Stomach (tissue), 8 donors: ENCODE measurements at regions not wholly inside any gene's neighbourhood (a gene's known extent, or its start where the extent isn't known, plus 50 kb on each side); places are given as distances from the start of the nearest gene placed in this dataset.

Source experiments
- DNase-seq, 2 donors: peaks; one replicate each; pipeline versions ENCODE4 v3.0.0 to v3.0.0-alpha.2; 2013 to 2019
- H3K27ac ChIP-seq, 5 donors: fragments of 200-600 bp in 4 of 5; sonication (generic) in 4 of 5; one replicate each; pipeline ENCODE4 v1.5.1; 2013 to 2019; ENCODE audit warnings: mild to moderate bottlenecking in 1 of 5, moderate library complexity in 1 of 5
- H3K27me3 ChIP-seq, 3 donors: fragments of 200-600 bp; sonication (generic); one replicate each; pipeline ENCODE4 v1.5.1; 2017 to 2019; ENCODE audit warnings: mixed run types in 1 of 3
- H3K36me3 ChIP-seq, 4 donors: fragments of 200-600 bp; sonication (generic); 1 replicate in 3 of 4; 2 replicates in 1 of 4; pipeline ENCODE4 v1.5.1; 2016 to 2019
- H3K4me1 ChIP-seq, 4 donors: fragments of 200-600 bp; sonication (generic); one replicate each; pipeline ENCODE4 v1.5.1; 2016 to 2019
- H3K4me3 ChIP-seq, 4 donors: fragments of 200-600 bp; sonication (generic) in 3 of 4; one replicate each; pipeline ENCODE4 v1.5.1; 2016 to 2019; ENCODE audit warnings: mild to moderate bottlenecking in 1 of 4
- H3K9me3 ChIP-seq, 4 donors: fragments of 200-600 bp; sonication (generic); one replicate each; pipeline ENCODE4 v1.5.1; 2016 to 2019
- EP300 ChIP-seq: sonication (generic); formaldehyde crosslinking; IDR thresholded peaks from one replicate; pipeline ENCODE4 v1.6.1; 2017; ENCODE audit warnings: antibody characterized with exemption
- POLR2A ChIP-seq, 4 donors: fragments of 450-650 bp; IDR thresholded peaks; one replicate each; pipeline ENCODE4 v1.6.1; 2016; ENCODE audit warnings: antibody characterized with exemption in 4 of 4, control low read depth in 2 of 4, mild to moderate bottlenecking in 1 of 4, moderate library complexity in 1 of 4
- POLR2AphosphoS5 ChIP-seq, 3 donors: sonication (generic); formaldehyde crosslinking; IDR thresholded peaks; one replicate each; pipeline ENCODE4 v1.6.1; 2016; ENCODE audit warnings: antibody characterized with exemption in 3 of 3
- WGBS, 5 donors: extraction: QIAGEN DNeasy Blood & Tissue Kit in 3 of 5; methylation state at CpG; one replicate each; pipeline versions ENCODE4 v1.1.5 to v1.1.7; 2013 to 2018; 5-methylcytosine and 5-hydroxymethylcytosine counted together
- intact Hi-C: fragments of 100-400 bp; cut with DNase I; formaldehyde crosslinking; loops from one replicate; pipeline ENCODE4 v1.15.1; 2023; ENCODE audit warnings: low total_unique reads
- TF ChIP-seq, protein P1 (sequence below), 7 experiments: fragments of 450-650 bp in 4 of 7; fragments of 200-600 bp in 3 of 7; sonication (generic) in 3 of 7; IDR thresholded peaks; one replicate each; pipeline ENCODE4 v1.5.1; 2016 to 2019; ENCODE audit warnings: antibody characterized with exemption in 7 of 7, control low read depth in 2 of 7, mild to moderate bottlenecking in 1 of 7
- donor health status: healthy with polysubstance abuse.
- donor health status: Bipolar disorder and iron deficiency.
- donor health status: healthy.

DNA sequence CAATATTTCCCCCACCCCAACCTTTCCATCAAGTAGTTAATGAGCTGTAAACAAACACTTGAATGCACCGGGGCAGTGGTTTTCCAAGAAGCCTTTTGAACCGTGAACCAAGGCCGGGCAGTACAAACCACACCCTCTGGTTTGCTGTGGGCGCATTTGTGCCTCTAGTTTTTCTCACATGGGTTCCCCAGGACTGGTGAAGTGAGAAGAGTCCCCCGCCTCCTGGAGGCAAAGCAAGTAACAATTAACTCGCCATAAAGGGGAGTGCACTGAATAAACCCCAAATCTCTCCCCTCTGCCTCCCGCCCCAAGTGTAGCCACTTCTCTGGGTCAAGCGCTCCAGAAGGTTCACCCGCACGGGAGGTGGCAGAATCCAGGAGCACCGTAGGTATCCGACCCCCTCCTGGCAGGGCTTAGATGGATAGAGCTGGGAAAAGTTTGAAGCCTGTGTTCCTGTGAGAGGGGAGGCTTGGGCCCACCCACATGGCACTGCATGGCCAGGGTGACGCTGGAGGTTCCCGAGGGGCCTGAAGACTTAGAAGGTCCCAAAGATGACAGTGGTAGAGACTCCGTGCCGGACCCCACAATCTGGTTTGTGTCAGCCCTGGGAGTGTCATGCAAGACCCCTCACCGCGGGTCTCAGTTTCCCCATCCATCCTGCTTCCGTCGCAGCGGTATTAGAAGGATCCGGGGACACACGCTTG is 182.2 kb downstream of the SMAD2 start:
- peak in 1 of 2 donors; percentile 24 for DNase-seq
- Histone ChIP-seq H3K4me3 (peak overlapping the region in 1 of 4 donors; percentile 45), H3K27me3 (peaks cover 0 to 21% (median 0%) of the 10 kb centered on the region in 3 donors), H3K27ac (no peak overlapping the region), H3K36me3 (no peaks in the 10 kb centered on the region), H3K4me1 (peaks cover 0 to 12% (median 5%) of the 10 kb centered on the region in 4 donors), H3K9me3 (no peaks in the 10 kb centered on the region)
- 66 to 77% (median 68%) methylated on average over 22 to 23 of the region's 23 CpGs for WGBS, 5 donors
- intact Hi-C loops = loop anchor here (5.0 to 10.0 kb wide), 2 partner anchors 531 to 643 kb away; no protein-coding TSS in a partner anchor
- TF ChIP-seq, protein P1, sequence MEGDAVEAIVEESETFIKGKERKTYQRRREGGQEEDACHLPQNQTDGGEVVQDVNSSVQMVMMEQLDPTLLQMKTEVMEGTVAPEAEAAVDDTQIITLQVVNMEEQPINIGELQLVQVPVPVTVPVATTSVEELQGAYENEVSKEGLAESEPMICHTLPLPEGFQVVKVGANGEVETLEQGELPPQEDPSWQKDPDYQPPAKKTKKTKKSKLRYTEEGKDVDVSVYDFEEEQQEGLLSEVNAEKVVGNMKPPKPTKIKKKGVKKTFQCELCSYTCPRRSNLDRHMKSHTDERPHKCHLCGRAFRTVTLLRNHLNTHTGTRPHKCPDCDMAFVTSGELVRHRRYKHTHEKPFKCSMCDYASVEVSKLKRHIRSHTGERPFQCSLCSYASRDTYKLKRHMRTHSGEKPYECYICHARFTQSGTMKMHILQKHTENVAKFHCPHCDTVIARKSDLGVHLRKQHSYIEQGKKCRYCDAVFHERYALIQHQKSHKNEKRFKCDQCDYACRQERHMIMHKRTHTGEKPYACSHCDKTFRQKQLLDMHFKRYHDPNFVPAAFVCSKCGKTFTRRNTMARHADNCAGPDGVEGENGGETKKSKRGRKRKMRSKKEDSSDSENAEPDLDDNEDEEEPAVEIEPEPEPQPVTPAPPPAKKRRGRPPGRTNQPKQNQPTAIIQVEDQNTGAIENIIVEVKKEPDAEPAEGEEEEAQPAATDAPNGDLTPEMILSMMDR (IDR thresholded peaks at IDR 0.05) = no peak
- TF ChIP-seq EP300 = no peak
- no peak for TF ChIP-seq POLR2A (IDR thresholded peaks at IDR 0.05)
- no peak for TF ChIP-seq POLR2AphosphoS5 (IDR thresholded peaks at IDR 0.05)

DNA sequence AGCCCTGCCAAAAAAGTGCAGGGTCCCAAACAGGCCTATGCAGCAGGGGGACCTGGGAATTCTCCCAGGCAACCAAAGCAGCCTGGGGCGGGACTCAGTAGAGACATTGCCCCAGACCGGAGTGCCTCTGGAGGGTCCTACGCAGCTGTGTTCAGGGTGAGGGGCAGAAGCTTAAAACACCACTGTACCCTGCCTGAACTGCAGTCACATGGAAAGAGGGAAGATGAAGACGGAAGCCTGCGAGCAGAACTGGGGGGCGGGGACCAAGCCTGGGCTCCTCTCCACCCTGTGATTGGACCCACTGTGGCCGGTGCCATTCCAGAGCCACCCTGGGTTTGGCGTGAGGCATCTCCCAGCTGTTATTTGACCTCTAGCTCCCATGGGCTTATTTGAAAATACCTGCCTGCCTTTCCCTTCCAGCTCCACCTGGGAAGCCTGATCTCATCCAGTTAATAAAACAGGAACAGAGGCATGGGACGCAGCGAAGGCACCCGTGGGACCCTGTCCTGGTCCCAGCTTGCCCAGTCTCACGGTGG is 183.1 kb downstream of the SMAD2 start:
- WGBS, 5 donors = 83 to 90% (median 85%) methylated on average over 12 of the region's 12 CpGs
- Histone ChIP-seq H3K9me3 (no peaks in the 10 kb centered on the region), H3K4me1 (peaks cover 0 to 12% (median 5%) of the 10 kb centered on the region in 4 donors), H3K27ac (no peak overlapping the region), H3K4me3 (no peak overlapping the region), H3K36me3 (no peaks in the 10 kb centered on the region), H3K27me3 (peaks cover 0 to 21% (median 0%) of the 10 kb centered on the region in 3 donors)
- TF ChIP-seq EP300 (no peak), POLR2AphosphoS5 (IDR thresholded peaks at IDR 0.05) (no peak), POLR2A (IDR thresholded peaks at IDR 0.05) (no peak)
- TF ChIP-seq, protein P1 (IDR thresholded peaks at IDR 0.05) = no peak
- intact Hi-C loops = loop anchor here (5.0 to 10.0 kb wide), 2 partner anchors 530 to 643 kb away; no protein-coding TSS in a partner anchor
- DNase-seq = peak in 1 of 2 donors; percentile 19

DNA sequence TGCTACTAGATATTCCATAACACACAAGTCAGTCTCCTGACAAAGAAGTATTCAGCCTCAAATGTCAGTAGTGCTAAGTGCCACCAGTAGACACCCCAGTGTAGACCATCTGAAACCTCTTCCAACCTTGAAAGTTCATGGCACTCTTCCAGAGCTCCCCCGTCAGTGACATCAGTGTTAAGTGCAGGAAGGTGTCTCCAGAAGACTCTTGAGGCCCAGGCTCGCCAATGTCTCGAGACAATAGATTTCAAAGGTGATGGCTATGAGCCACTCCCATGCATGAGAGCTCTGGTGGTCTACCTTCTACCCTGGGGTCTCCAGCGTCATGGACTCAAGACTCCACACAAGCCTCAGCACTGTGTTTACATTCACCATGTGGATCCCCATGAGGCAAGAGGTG is 183.8 kb downstream of the SMAD2 start:
- H3K36me3 ChIP-seq = no peaks in the 10 kb centered on the region
- H3K27me3 ChIP-seq = peaks cover 0 to 21% (median 0%) of the 10 kb centered on the region in 3 donors
- WGBS, 5 donors = 88 to 91% (median 89%) methylated on average over 4 of the region's 4 CpGs
- TF ChIP-seq POLR2A (IDR thresholded peaks at IDR 0.05) = no peak
- TF ChIP-seq, protein P1 (IDR thresholded peaks at IDR 0.05) = no peak
- no peak for TF ChIP-seq EP300
- no peak for TF ChIP-seq POLR2AphosphoS5 (IDR thresholded peaks at IDR 0.05)
- no peak overlapping the region for H3K27ac ChIP-seq
- intact Hi-C loops = loop anchor here (5.0 to 10.0 kb wide), 2 partner anchors 529 to 642 kb away; no protein-coding TSS in a partner anchor
- peak in 1 of 2 donors; percentile 17 for DNase-seq
- H3K9me3 ChIP-seq = no peaks in the 10 kb centered on the region
- no peak overlapping the region for H3K4me3 ChIP-seq
- H3K4me1 ChIP-seq = peaks cover 0 to 12% (median 5%) of the 10 kb centered on the region in 4 donors

DNA sequence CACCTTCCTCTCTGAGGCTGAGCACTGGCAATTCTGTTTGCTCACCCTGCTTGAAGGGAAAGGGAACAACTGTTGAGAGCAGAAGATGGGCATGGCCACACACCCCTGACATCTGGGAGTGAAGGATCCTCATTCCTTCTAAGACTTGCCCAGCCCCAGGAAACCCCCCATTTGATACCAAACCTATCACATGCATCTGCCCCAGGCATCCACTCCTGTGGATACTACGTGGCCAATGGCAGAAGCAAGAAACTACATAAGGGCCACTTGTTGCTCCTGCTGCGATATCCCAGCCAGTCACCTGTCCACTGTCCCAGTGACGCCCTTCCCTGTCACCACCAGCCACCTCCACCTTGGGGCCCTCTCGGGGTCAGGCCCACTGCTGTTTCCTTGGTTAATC is 185.2 kb downstream of the SMAD2 start:
- WGBS, 5 donors = 81 to 92% (median 84%) methylated on average over 4 of the region's 4 CpGs
- intact Hi-C loops = loop anchor here (5.0 to 10.0 kb wide), 2 partner anchors 528 to 640 kb away; no protein-coding TSS in a partner anchor

More for the DNA sequence above, 185.2 kb downstream of the SMAD2 start:
- peaks cover 0 to 21% (median 0%) of the 10 kb centered on the region in 3 donors for H3K27me3 ChIP-seq
- H3K9me3 ChIP-seq = no peaks in the 10 kb centered on the region
- H3K4me1 ChIP-seq = peaks cover 0 to 12% (median 5%) of the 10 kb centered on the region in 4 donors
- no peak overlapping the region for H3K4me3 ChIP-seq
- no peak overlapping the region for H3K27ac ChIP-seq
- TF ChIP-seq POLR2A (IDR thresholded peaks at IDR 0.05) (no peak), EP300 (no peak)
- H3K36me3 ChIP-seq = no peaks in the 10 kb centered on the region
- peak in 1 of 2 donors; percentile 10 for DNase-seq
